ENCODE measurements at regions not wholly inside any gene's neighbourhood (a gene's known extent, or its start where the extent isn't known, plus 50 kb on each side); places are given as distances from the start of the nearest gene placed in this dataset.

DNA sequence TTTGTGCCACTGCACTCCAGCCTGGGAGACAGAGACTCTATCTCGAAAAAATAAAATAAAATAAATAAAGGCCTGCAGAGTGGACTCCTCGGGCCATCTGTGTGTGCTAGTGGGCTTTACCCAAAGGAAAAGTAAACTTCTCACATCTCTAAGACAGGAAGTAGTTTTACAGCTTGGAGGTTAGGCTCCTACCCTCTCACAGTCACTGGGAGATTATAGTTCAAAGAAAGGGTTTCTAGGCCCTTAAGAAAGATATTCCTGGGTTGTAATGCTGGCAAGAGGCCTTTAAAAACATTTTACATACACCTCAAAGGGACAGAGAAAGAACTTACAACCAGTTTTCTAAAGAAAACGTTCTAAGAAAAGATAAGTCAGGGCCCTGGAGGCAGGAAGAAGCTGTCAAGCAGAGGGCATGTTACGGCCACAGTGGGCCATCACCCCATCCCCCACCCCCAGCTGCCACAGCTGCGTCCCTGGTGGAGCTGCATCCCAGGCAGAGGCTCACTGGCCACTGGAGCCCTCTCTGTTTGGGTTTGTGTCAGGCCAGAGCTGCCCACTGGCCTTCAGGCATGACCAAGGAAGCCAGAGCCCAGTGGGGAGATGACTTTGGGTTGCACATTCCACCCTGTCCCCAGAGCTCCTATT is 78.1 kb upstream of the CDK20 start:
- Histone ChIP-seq H3K9ac (ENCODE audit: low read length) (no peak overlapping the region), H3K36me3 (replicated peaks; ENCODE audit: insufficient read depth, low read length) (no peaks in the 10 kb centered on the region), H3K9me2 (replicated peaks; ENCODE audit: insufficient read depth, low read length) (no peaks in the 10 kb centered on the region), H3K27me3 (replicated peaks; ENCODE audit: insufficient read depth, low read length) (no peaks in the 10 kb centered on the region), H4K20me1 (ENCODE audit: insufficient read depth, low read length) (no peaks in the 10 kb centered on the region), H3K27ac (ENCODE audit: low read length) (no peak overlapping the region), H3K4me2 (ENCODE audit: low read depth, low read length) (no peak overlapping the region), H2AFZ (ENCODE audit: low read length) (no peak overlapping the region), H3K9me3 (replicated peaks; ENCODE audit: insufficient read depth, low read length) (no peaks in the 10 kb centered on the region), H3K4me3 (ENCODE audit: low read length) (no peak overlapping the region), H3K79me2 (ENCODE audit: low read length) (no peaks in the 10 kb centered on the region), H3F3A (ENCODE audit: insufficient read depth, low read length) (no peaks in the 10 kb centered on the region), H3K4me1 (ENCODE audit: low read length) (no peaks in the 10 kb centered on the region)
- DNase-seq: no peak
- TF ChIP-seq CTCF (IDR thresholded peaks at IDR 0.05; ENCODE audit: low read length): no peak
- no peak for TF ChIP-seq EZH2phosphoT487 (IDR thresholded peaks at IDR 0.05; ENCODE audit: low read length)
- TF ChIP-seq EZH2 (optimal IDR thresholded peaks at IDR 0.05; ENCODE audit: low read depth, low read length): no peak

DNA sequence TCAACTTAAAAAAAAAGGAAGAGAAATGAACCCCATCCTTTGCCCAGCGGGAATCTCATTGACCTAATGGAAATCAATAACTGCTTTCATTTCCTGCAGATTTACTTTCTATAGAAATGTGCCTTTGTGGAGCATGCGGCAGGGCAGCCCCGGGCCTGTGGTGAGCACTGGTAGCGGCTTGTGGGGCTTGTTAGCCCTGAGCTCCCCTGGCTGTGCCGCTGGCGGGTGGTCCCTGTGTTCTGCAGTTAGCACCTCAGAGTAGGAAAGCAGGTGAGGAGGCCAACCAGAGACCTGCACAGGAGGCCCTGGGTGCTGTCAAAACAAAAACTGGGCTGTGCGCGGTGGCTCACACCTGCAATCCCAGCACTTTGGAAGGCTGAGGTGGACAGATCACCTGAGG is 76.8 kb upstream of the CDK20 start:
- Histone ChIP-seq H3K79me2 (ENCODE audit: low read length) (no peaks in the 10 kb centered on the region), H3K4me1 (ENCODE audit: low read length) (no peaks in the 10 kb centered on the region), H4K20me1 (ENCODE audit: insufficient read depth, low read length) (no peaks in the 10 kb centered on the region), H3K4me3 (ENCODE audit: low read length) (no peak overlapping the region), H3K36me3 (replicated peaks; ENCODE audit: insufficient read depth, low read length) (no peaks in the 10 kb centered on the region), H3K4me2 (ENCODE audit: low read depth, low read length) (no peak overlapping the region), H3K27ac (ENCODE audit: low read length) (no peak overlapping the region), H2AFZ (ENCODE audit: low read length) (no peak overlapping the region), H3K27me3 (replicated peaks; ENCODE audit: insufficient read depth, low read length) (no peaks in the 10 kb centered on the region), H3K9me2 (replicated peaks; ENCODE audit: insufficient read depth, low read length) (no peaks in the 10 kb centered on the region), H3F3A (ENCODE audit: insufficient read depth, low read length) (no peaks in the 10 kb centered on the region), H3K9ac (ENCODE audit: low read length) (no peak overlapping the region), H3K9me3 (replicated peaks; ENCODE audit: insufficient read depth, low read length) (no peaks in the 10 kb centered on the region)
- DNase-seq: no peak
- TF ChIP-seq EZH2phosphoT487 (IDR thresholded peaks at IDR 0.05; ENCODE audit: low read length): no peak
- TF ChIP-seq CTCF (IDR thresholded peaks at IDR 0.05; ENCODE audit: low read length): no peak
- TF ChIP-seq EZH2 (optimal IDR thresholded peaks at IDR 0.05; ENCODE audit: low read depth, low read length): no peak

DNA sequence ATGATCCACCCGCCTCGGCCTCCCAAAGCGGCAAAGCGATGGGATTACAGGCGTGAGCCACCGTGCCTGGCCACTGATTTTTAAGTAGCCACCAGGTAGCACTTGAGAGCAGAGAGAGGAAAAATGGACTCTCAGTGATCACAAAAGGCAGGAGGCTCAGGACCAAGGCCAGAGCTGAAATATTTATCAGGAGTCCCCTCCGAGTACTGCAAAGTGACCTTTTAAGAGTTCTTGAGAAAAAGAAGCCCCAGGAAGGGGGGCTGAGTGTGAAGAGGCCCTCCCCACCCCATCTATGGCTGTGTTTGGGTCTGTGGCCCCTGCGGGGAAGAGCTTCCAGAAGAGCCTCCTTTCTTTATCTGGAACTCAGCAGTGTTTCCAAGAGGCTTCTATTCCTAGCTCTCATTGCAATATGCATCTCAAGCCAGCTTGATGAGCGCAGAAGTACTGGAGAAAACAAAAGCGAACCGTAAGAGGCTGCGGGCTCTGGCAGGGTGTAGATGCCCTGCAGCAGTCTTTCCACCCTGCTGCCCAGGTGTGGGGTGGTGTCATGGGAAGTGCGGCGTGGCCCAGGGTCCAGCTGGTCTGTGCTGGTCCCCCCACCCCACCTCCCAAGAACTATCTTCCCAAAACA is 75.5 kb upstream of the CDK20 start:
- Histone ChIP-seq H3K4me2 (ENCODE audit: low read depth, low read length) (peak overlapping the region; percentile 21; the same call in 1 of the 2 replicates), H3K9me2 (replicated peaks; ENCODE audit: insufficient read depth, low read length) (no peaks in the 10 kb centered on the region), H3K79me2 (ENCODE audit: low read length) (no peaks in the 10 kb centered on the region), H3K4me3 (ENCODE audit: low read length) (no peak overlapping the region), H3K9ac (ENCODE audit: low read length) (no peak overlapping the region), H2AFZ (ENCODE audit: low read length) (no peak overlapping the region), H3K4me1 (ENCODE audit: low read length) (no peaks in the 10 kb centered on the region), H4K20me1 (ENCODE audit: insufficient read depth, low read length) (no peaks in the 10 kb centered on the region), H3K27ac (ENCODE audit: low read length) (no peak overlapping the region), H3K36me3 (replicated peaks; ENCODE audit: insufficient read depth, low read length) (no peaks in the 10 kb centered on the region), H3F3A (ENCODE audit: insufficient read depth, low read length) (no peaks in the 10 kb centered on the region), H3K9me3 (replicated peaks; ENCODE audit: insufficient read depth, low read length) (no peaks in the 10 kb centered on the region), H3K27me3 (replicated peaks; ENCODE audit: insufficient read depth, low read length) (no peaks in the 10 kb centered on the region)
- DNase-seq: no peak
- no peak for TF ChIP-seq EZH2phosphoT487 (IDR thresholded peaks at IDR 0.05; ENCODE audit: low read length)
- TF ChIP-seq CTCF (IDR thresholded peaks at IDR 0.05; ENCODE audit: low read length): no peak
- no peak for TF ChIP-seq EZH2 (optimal IDR thresholded peaks at IDR 0.05; ENCODE audit: low read depth, low read length)

Measured in MM.1S (cell line).